ENCODE measurements at regions not wholly inside any gene's neighbourhood (a gene's known extent, or its start where the extent isn't known, plus 50 kb on each side); places are given as distances from the start of the nearest gene placed in this dataset.

- no peak for TF ChIP-seq CTCF (conservative IDR thresholded peaks at IDR 0.05; ENCODE audit: low read depth, low read length)
- no peak for TF ChIP-seq EZH2 (IDR thresholded peaks at IDR 0.05; ENCODE audit: low read length, unreplicated experiment)
Observed at GRCh38 chr15:23797747-23798446, 110.8 kb upstream of the NDN start.
